K562 (cell line): ENCODE measurements at regions not wholly inside any gene's neighbourhood (a gene's known extent, or its start where the extent isn't known, plus 50 kb on each side); places are given as distances from the start of the nearest gene placed in this dataset.

Experiments used
- ATAC-seq: fragments of 200-7000 bp; cut with Tn5 transposase; 3 replicates; pipeline ENCODE4 v1.9.1; 2020; ENCODE audit warnings: moderate library complexity
- BruUV-seq: library from RNA; stranded (reverse); fragments of 400-500 nt; replicated peaks from 2 replicates; lab custom pipeline; 2021; lab: Mats Ljungman, UMichigan
- CTCF ChIA-PET: fragments of 300-600 bp; formaldehyde crosslinking; extraction: SDS; loops from one replicate; lab custom pipeline; 2021; ENCODE audit warnings: low intra/inter-chr PET ratio; lab: Yijun Ruan, JAX
- POLR2A ChIA-PET: fragments of 300-600, 350-650 bp; sonication (Branson Sonifier 250); formaldehyde crosslinking; extraction: SDS; loops from one replicate; lab custom pipeline; 2021; ENCODE audit warnings: antibody characterized with exemption, inconsistent platforms; lab: Yijun Ruan, JAX
- DNase-seq, 4 experiments: peaks; one replicate each; pipeline versions ENCODE4 v3.0.0 to v3.0.0-alpha.2; 2011 to 2018; ENCODE audit warnings: low spot score in 3 of 4, mixed read lengths in 3 of 4; ENCODE audit errors: extremely low read depth in 1 of 4
- FAIRE-seq: peaks from 2 replicates; lab custom pipeline; 2011; peaks lifted over from hg19 to GRCh38; lab: Jason Lieb, UNC
- H2AFZ ChIP-seq: 2 replicates; pipeline ENCODE4 v1.6.0; 2011; ENCODE audit warnings: low read depth, low read length, control low read depth, inconsistent platforms
- H3K27ac ChIP-seq: fragments of 200-600 bp; 3 replicates; pipeline ENCODE4 v1.8.0; 2011; ENCODE audit warnings: low read depth, mild to moderate bottlenecking, control low read depth, inconsistent platforms, low read length, moderate library complexity, mixed read lengths; ENCODE audit errors: extremely low read depth
- H3K27me3 ChIP-seq, 2 experiments: fragments of 300-600 bp in 1 of 2; 2 replicates in 1 of 2; 3 replicates in 1 of 2; pipeline versions ENCODE4 v1.6.0 to v1.8.0; 2011; ENCODE audit warnings: inconsistent platforms in 2 of 2, low read length in 2 of 2, mild to moderate bottlenecking in 1 of 2, mixed read lengths in 1 of 2, moderate library complexity in 1 of 2; ENCODE audit not compliant: control insufficient read depth in 2 of 2, insufficient read depth in 2 of 2
- H3K36me3 ChIP-seq: fragments of 300-600 bp; 3 replicates; pipeline ENCODE4 v1.8.0; 2011; ENCODE audit warnings: mild to moderate bottlenecking, low read length, inconsistent platforms; ENCODE audit not compliant: control insufficient read depth, insufficient read depth
- H3K4me1 ChIP-seq, 2 experiments: fragments of 200-600 bp in 1 of 2; replicated peaks in 1 of 2; 2 replicates in 1 of 2; 3 replicates in 1 of 2; pipeline versions ENCODE4 v1.5.1 to v1.8.0; 2011; ENCODE audit warnings: inconsistent platforms in 2 of 2, low read length in 2 of 2, mild to moderate bottlenecking in 1 of 2, mixed read lengths in 1 of 2, moderate library complexity in 1 of 2; ENCODE audit not compliant: control insufficient read depth in 2 of 2, insufficient read depth in 2 of 2
- H3K4me2 ChIP-seq: 2 replicates; pipeline ENCODE4 v1.6.1; 2011; ENCODE audit warnings: low read length, control low read depth, inconsistent platforms, mixed read lengths; ENCODE audit not compliant: insufficient read depth
- H3K4me3 ChIP-seq: fragments of 200-600 bp; sonication (generic), shearing (Covaris generic); 2 replicates; pipeline ENCODE4 v1.5.1; 2016; ENCODE audit warnings: control low read depth, inconsistent platforms
- H3K79me2 ChIP-seq: fragments of 200-600 bp; 3 replicates; pipeline ENCODE4 v1.8.0; 2011; ENCODE audit warnings: low read length, inconsistent platforms; ENCODE audit not compliant: control insufficient read depth, insufficient read depth
- H3K9ac ChIP-seq, 2 experiments: 2 replicates each; pipeline versions ENCODE4 v1.6.0 to v1.6.1; 2011; ENCODE audit warnings: low read depth in 2 of 2, low read length in 2 of 2, control low read depth in 1 of 2, inconsistent platforms in 1 of 2, mild to moderate bottlenecking in 1 of 2, mixed read lengths in 1 of 2; ENCODE audit not compliant: insufficient read depth in 1 of 2
- H3K9me1 ChIP-seq: one replicate; pipeline ENCODE4 v1.6.0; 2011; ENCODE audit warnings: inconsistent platforms, mild to moderate bottlenecking, low read length, moderate library complexity; ENCODE audit not compliant: control insufficient read depth, insufficient read depth
- H3K9me3 ChIP-seq: replicated peaks from 2 replicates; pipeline ENCODE4 v1.5.1; 2011; ENCODE audit warnings: low read depth, low read length, inconsistent platforms; ENCODE audit not compliant: control insufficient read depth, insufficient read depth
- H4K20me1 ChIP-seq: replicated peaks from 2 replicates; pipeline ENCODE4 v1.6.1; 2011; ENCODE audit warnings: low read length, inconsistent platforms, mixed read lengths; ENCODE audit not compliant: control insufficient read depth, insufficient read depth
- CBX8 ChIP-seq: fragments of 200-600 bp; sonication (generic); IDR thresholded peaks from 2 replicates; pipeline ENCODE4 v1.6.1; 2012; ENCODE audit warnings: borderline replicate concordance, mixed run types, low read depth, mild to moderate bottlenecking, moderate library complexity, mixed read lengths, low read length, control low read depth, inconsistent platforms; ENCODE audit not compliant: poor library complexity, severe bottlenecking; ENCODE audit errors: extremely low read depth
- CHCHD3 ChIP-seq: fragments of 250-450 bp; sonication (Bioruptor Pico); IDR thresholded peaks from 2 replicates; pipeline ENCODE4 v2.1.2; 2022; ENCODE audit warnings: mild to moderate bottlenecking
- DNMT1 ChIP-seq: fragments of 450-650 bp; IDR thresholded peaks from 2 replicates; pipeline ENCODE4 v1.6.1; 2016; ENCODE audit warnings: antibody characterized with exemption, mild to moderate bottlenecking
- PML ChIP-seq: IDR thresholded peaks from 2 replicates; pipeline ENCODE4 v1.6.1; 2012; ENCODE audit warnings: low read length, inconsistent platforms
- RNF2 ChIP-seq: sonication (generic); IDR thresholded peaks from 2 replicates; pipeline ENCODE4 v1.6.1; 2016
- RNF219 ChIP-seq: fragments of 250-450 bp; sonication (Bioruptor Pico); IDR thresholded peaks from 2 replicates; pipeline ENCODE4 v1.5.0; 2022; ENCODE audit warnings: mild to moderate bottlenecking
- TRIM28 ChIP-seq: fragments of 450-650 bp; IDR thresholded peaks from 2 replicates; pipeline ENCODE4 v1.6.1; 2017
- ZNF316 ChIP-seq: fragments of 450-650 bp; IDR thresholded peaks from 2 replicates; pipeline ENCODE4 v1.6.1; 2016
- ZNF431 ChIP-seq: sonication (generic); formaldehyde crosslinking; IDR thresholded peaks from 2 replicates; pipeline ENCODE4 v1.8.0; 2022; ENCODE audit warnings: mild to moderate bottlenecking, missing genetic modification reagents
- WGBS: fragments of 100-300 bp; shearing (Covaris generic); methylation state at CpG from one replicate; pipeline ENCODE4 v1.1.6; 2016; ENCODE audit warnings: low coverage, mixed read lengths; ENCODE audit not compliant: insufficient coverage; ENCODE audit errors: missing lambda C conversion rate; 5-methylcytosine and 5-hydroxymethylcytosine counted together
- in situ Hi-C: fragments of 300-500 bp; cut with MboI; formaldehyde crosslinking; loops from 4 replicates; pipeline ENCODE4 v1.15.0; 2018; ENCODE audit warnings: inconsistent platforms, mixed read lengths
- intact Hi-C: fragments of 100-400 bp; cut with micrococcal nuclease; formaldehyde crosslinking; loops from 2 replicates; pipeline ENCODE4 v1.14.2; 2022
- TF ChIP-seq, protein P1 (sequence below): sonication (generic); formaldehyde crosslinking; IDR thresholded peaks from 2 replicates; pipeline ENCODE4 v1.8.0; 2022; ENCODE audit warnings: missing genetic modification reagents, mild to moderate bottlenecking, moderate library complexity, borderline replicate concordance

DNA sequence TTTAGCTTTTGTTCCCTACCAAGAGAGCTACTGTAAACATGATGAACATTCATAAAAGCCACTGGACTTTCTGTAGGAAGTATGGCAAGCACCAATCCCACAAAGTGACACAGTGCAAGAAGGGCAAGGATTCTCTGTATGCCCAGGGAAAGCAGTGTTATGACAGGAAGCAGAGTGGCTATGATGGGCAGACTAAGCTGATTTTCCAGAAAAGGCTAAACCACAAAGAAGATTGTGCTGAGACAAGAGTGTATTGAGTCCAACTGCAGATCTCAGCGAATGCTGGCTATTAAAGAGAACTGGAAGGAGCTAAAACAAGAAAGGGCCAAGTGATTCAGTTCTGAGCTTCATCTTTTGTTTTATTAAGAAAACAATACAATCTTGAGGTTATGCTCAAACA lies 60.5 kb upstream of the EFCAB3 start (continued):
- no peak for TF ChIP-seq TRIM28

DNA sequence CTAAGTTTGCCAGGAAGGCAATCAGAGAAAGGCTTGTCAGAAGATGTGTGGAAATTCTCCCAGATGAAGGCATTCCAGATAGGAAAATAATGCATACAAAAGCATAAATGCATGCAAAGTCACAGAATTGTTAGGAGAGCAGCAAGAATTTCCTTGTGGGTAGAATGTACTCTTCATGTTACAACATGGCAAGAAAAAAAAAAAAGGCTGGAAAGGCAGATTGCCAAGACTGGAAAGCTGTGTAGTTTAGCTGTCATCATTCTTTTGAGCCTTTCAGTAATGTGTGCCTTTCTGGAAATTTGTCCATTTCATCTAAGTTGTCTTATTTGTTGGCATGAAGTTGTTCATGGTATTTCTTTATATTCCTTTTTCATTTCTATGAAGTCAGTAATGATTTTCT lies 71.0 kb upstream of the EFCAB3 start:
- H3K36me3 ChIP-seq = no peaks in the 10 kb centered on the region
- H3K4me1 ChIP-seq = no peaks in the 10 kb centered on the region
- POLR2A ChIA-PET = interaction anchor here (0.6 to 1.7 kb wide), 3 partner anchors 10 to 39 kb away, joined by 3 to 5 read pairs (median 4); no protein-coding TSS in a partner anchor
- no peak for FAIRE-seq
- BruUV-seq = no TSS peak
- no peak overlapping the region for H2AFZ ChIP-seq
- no peak overlapping the region for H3K4me2 ChIP-seq
- H3K9me1 ChIP-seq = no peaks in the 10 kb centered on the region
- CTCF ChIA-PET = no interaction called here
- intact Hi-C loops (no loop called here), in situ Hi-C loops (no loop called here)
- TF ChIP-seq CBX8 = no peak
- H4K20me1 ChIP-seq = no peaks in the 10 kb centered on the region
- no peak for ATAC-seq
- DNase-seq = no peak
- H3K4me3 ChIP-seq = no peak overlapping the region
- peaks cover 0 to 2% of the 10 kb centered on the region in 2 experiments; a peak in 1 of 5 replicates for H3K27me3 ChIP-seq
- no peaks in the 10 kb centered on the region for H3K9me3 ChIP-seq
- no peak overlapping the region for H3K9ac ChIP-seq
- no peak overlapping the region for H3K27ac ChIP-seq
- H3K79me2 ChIP-seq = no peaks in the 10 kb centered on the region

GRCh38 chr17:62307196-62307595 lies 73.2 kb upstream of the EFCAB3 start:
- no peak for FAIRE-seq
- no TSS peak for BruUV-seq
- H3K9me3 ChIP-seq = no peaks in the 10 kb centered on the region
- ATAC-seq = no peak
- no peaks in the 10 kb centered on the region for H3K4me1 ChIP-seq
- DNase-seq = no peak
- intact Hi-C loops = no loop called here
- no peak overlapping the region for H3K9ac ChIP-seq
- H3K4me2 ChIP-seq = no peak overlapping the region
- H3K79me2 ChIP-seq = no peaks in the 10 kb centered on the region
- in situ Hi-C loops = no loop called here
- H4K20me1 ChIP-seq = no peaks in the 10 kb centered on the region
- WGBS = 0% methylated on average over 2 of the region's 2 CpGs
- H2AFZ ChIP-seq = no peak overlapping the region
- ChIA-PET POLR2A (interaction anchor here (1.1 kb wide), 1 partner anchor 16 kb away, joined by 3 read pairs; no protein-coding TSS in a partner anchor), CTCF (no interaction called here)
- no peak overlapping the region for H3K4me3 ChIP-seq
- H3K9me1 ChIP-seq = no peaks in the 10 kb centered on the region
- H3K36me3 ChIP-seq = no peaks in the 10 kb centered on the region
- H3K27me3 ChIP-seq = peaks cover 0 to 2% of the 10 kb centered on the region in 2 experiments; a peak in 2 of 5 replicates
- H3K27ac ChIP-seq = no peak overlapping the region
- TF ChIP-seq PML = no peak
- no peak for TF ChIP-seq DNMT1
- no peak for TF ChIP-seq RNF219 (CRISPR knock-in tag)
- TF ChIP-seq CHCHD3 (CRISPR knock-in tag) = no peak
- TF ChIP-seq ZNF431 (CRISPR knock-in tag) = no peak
- TF ChIP-seq, protein P1, sequence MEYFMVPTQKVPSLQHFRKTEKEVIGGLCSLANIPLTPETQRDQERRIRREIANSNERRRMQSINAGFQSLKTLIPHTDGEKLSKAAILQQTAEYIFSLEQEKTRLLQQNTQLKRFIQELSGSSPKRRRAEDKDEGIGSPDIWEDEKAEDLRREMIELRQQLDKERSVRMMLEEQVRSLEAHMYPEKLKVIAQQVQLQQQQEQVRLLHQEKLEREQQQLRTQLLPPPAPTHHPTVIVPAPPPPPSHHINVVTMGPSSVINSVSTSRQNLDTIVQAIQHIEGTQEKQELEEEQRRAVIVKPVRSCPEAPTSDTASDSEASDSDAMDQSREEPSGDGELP (CRISPR knock-in tag) = no peak
- no peak for TF ChIP-seq RNF2
- no peak for TF ChIP-seq ZNF316
